ENCODE measurements at regions not wholly inside any gene's neighbourhood (a gene's known extent, or its start where the extent isn't known, plus 50 kb on each side); places are given as distances from the start of the nearest gene placed in this dataset.

GRCh38 chr15:60093273-60094067 lies 89.4 kb downstream of the FOXB1 start:
- no peak for FAIRE-seq
- DNase-seq (ENCODE audit: low spot score in 2 of 2): no peak

- FAIRE-seq (no peak), DNase-seq (ENCODE audit: low spot score in 2 of 2) (no peak)
Measured at GRCh38 chr15:60095711-60096110, 91.6 kb downstream of the FOXB1 start.

- FAIRE-seq: no peak
- DNase-seq (ENCODE audit: low spot score in 2 of 2): no peak
Measured at GRCh38 chr15:60096157-60096556, 92.0 kb downstream of the FOXB1 start.

GRCh38 chr15:60101416-60101815 lies 97.3 kb downstream of the FOXB1 start:
- DNase-seq (ENCODE audit: low spot score in 2 of 2) (no peak), FAIRE-seq (no peak)

GRCh38 chr15:60102748-60103147 lies 98.6 kb downstream of the FOXB1 start:
- FAIRE-seq (no peak), DNase-seq (ENCODE audit: low spot score in 2 of 2) (no peak)

- DNase-seq (ENCODE audit: low spot score in 2 of 2): no peak
- no peak for FAIRE-seq
Measured at GRCh38 chr15:60110909-60111308, 106.8 kb downstream of the FOXB1 start.

- no peak for DNase-seq (ENCODE audit: low spot score in 2 of 2)
- no peak for FAIRE-seq
Measured at GRCh38 chr15:60115579-60116380, 111.7 kb downstream of the FOXB1 start.

GRCh38 chr15:60116456-60117089 lies 112.5 kb downstream of the FOXB1 start:
- FAIRE-seq (no peak), DNase-seq (ENCODE audit: low spot score in 2 of 2) (no peak)

- FAIRE-seq: no peak
- no peak for DNase-seq (ENCODE audit: low spot score in 2 of 2)
Measured at GRCh38 chr15:60118146-60118545, 114.0 kb downstream of the FOXB1 start.

- DNase-seq (ENCODE audit: low spot score in 2 of 2) (no peak), FAIRE-seq (no peak)
Measured at GRCh38 chr15:60118626-60119025, 114.5 kb downstream of the FOXB1 start.

- DNase-seq (ENCODE audit: low spot score in 2 of 2) (no peak), FAIRE-seq (no peak)
Measured at GRCh38 chr15:60119101-60119500, 115.0 kb downstream of the FOXB1 start.

- FAIRE-seq (no peak), DNase-seq (ENCODE audit: low spot score in 2 of 2) (no peak)
Measured at GRCh38 chr15:60120100-60120499, 116.0 kb downstream of the FOXB1 start.

GRCh38 chr15:60121845-60122244 lies 117.7 kb downstream of the FOXB1 start:
- FAIRE-seq: no peak
- DNase-seq (ENCODE audit: low spot score in 2 of 2): no peak

- DNase-seq (ENCODE audit: low spot score in 2 of 2) (no peak), FAIRE-seq (no peak)
Measured at GRCh38 chr15:60122691-60123090, 118.6 kb downstream of the FOXB1 start.

GRCh38 chr15:60124460-60125070 lies 120.5 kb downstream of the FOXB1 start:
- FAIRE-seq: no peak
- no peak for DNase-seq (ENCODE audit: low spot score in 2 of 2)

GRCh38 chr15:60125334-60125733 lies 121.2 kb downstream of the FOXB1 start:
- no peak for DNase-seq (ENCODE audit: low spot score in 2 of 2)

GRCh38 chr15:60126200-60126599 lies 122.1 kb downstream of the FOXB1 start:
- DNase-seq (ENCODE audit: low spot score in 2 of 2): no peak
- no peak for FAIRE-seq

More at GRCh38 chr15:60125334-60125733, 121.2 kb downstream of the FOXB1 start:
- no peak for FAIRE-seq

- FAIRE-seq (no peak), DNase-seq (ENCODE audit: low spot score in 2 of 2) (no peak)
Measured at GRCh38 chr15:60126661-60127060, 122.5 kb downstream of the FOXB1 start.

- no peak for DNase-seq (ENCODE audit: low spot score in 2 of 2)
Measured at GRCh38 chr15:60128000-60128376, 123.9 kb downstream of the FOXB1 start.

GRCh38 chr15:60128710-60129109 lies 124.6 kb downstream of the FOXB1 start:
- no peak for FAIRE-seq
- DNase-seq (ENCODE audit: low spot score in 2 of 2): no peak

More at GRCh38 chr15:60128000-60128376, 123.9 kb downstream of the FOXB1 start:
- no peak for FAIRE-seq

GRCh38 chr15:60130398-60130797 lies 126.3 kb downstream of the FOXB1 start:
- no peak for DNase-seq (ENCODE audit: low spot score in 2 of 2)
- no peak for FAIRE-seq
